ENCODE measurements at regions not wholly inside any gene's neighbourhood (a gene's known extent, or its start where the extent isn't known, plus 50 kb on each side); places are given as distances from the start of the nearest gene placed in this dataset.

DNA sequence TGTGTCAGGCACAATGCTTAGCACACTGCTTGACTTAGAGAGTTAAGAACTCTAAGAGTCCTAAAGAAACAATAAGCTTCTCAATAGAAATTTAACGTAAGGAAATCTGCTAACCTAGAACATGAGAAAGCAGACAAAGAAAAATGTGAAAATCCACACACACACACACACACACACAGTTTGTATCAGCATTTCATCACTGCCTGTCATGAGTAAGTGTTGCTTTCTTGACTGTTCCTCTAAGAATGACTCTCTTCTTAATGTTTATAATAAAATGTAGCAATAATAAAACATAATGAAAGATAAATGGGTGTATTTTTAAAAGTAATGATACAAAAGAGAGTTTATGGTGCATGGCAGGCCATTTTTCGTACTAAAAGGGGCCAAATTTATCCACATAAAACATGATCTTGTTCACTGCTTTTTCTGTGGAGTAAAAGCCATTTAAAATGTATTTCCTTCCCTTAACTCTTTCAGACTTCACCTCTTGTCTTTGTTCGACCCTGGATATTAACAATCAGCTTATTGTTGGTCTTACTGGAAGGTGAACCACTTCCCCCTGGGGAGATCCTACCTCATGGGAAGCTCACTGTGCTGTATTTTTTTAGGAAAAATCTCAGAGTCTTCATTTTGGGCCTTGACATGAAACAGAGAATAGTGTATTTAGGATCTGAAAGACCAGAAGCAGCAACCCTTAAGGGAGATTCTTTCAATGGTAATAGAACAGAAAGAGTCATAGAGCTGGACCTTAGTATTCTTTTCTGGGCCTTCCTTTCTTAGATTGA, 107.3 kb upstream of the ANKRD55 start:
- no peak for DNase-seq

DNA sequence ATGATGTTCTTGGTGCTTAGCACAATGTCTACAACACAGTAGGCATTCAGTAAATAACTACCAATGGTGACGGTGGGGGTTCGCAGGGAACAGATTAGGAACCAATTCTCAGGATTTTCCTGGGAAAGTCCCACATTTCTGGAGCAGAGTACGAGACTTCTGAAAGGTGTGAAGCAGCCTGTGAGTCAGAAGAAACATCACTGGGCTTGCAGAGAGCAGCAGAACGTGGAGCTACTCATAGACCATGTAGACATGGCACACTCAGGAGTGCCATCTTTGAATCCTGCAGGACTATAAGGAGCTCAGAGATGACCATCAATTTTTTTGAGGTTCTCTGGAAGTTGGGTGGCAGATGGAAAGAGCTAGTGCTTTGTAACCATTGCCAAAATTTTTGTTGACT, 106.6 kb upstream of the ANKRD55 start:
- no peak for DNase-seq

DNA sequence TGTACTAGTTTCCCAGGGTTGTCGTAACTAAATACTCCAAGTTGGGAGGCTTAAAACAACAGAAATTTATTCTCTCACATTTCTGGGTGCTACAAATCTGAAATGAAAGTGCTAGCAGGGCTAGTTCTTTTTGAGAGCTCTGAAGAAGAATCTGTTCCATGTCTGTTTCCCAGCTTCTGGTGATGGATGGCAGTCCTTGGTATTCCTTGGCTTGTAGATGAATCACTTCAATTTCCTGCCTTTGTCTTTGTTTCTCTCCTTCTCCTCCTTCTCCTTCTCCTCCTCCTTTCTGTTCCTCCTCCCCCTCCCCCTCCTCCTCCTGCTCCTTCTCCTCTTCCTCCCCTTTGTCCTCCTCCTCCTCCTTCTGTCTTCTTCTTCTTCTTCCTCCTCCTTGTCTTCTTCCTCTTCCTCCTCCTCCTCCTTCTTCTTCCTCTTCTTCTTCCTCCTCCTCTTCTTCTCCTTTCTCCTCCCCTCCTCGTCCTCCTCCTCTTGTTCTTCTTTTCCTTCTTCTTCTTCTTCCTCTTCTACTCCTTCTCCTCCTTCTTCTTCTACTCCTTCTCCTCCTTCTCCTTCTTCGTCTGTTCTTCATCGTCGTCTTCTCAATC, 104.7 kb upstream of the ANKRD55 start:
- no peak for DNase-seq

DNA sequence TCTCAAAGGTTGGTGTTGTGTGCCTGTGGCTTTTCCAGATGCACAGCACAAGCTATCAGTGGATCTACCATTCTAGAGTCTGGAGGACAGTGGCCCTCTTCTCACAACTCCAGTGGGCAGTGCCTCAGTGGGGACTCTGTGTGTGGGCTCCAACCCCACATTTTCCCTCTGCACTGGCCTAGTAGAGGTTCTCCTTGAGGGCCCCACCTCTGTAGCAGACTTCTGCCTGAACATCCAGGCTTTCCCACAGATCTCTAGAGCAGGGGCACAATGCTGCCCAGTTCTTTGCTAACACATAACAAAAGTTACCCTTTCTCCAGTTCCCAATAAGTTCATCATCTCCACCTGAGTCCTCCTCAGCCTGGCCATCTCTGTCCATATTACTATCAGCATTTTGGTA, 102.1 kb upstream of the ANKRD55 start:
- no peak for DNase-seq

DNA sequence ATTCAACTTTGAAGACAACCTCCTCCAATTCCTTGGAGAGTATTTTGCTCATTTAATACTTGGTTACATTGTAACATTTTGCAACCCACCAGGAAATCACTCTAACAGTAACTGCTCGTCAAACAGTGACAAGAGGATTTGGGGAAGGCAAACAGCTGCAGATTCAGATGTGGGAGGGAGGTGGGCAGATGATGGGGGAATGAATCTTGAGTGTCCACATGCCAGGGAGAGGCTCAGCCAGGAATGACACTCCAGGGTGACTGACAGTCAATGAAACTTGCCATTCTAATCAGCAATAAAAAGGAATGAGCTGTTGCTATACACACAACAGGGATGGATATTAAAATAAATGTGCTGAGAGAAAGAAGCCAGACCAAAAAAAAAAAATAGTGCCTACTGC, 97.7 kb upstream of the ANKRD55 start:
- peak in 1 of 2 donors; percentile 51 for DNase-seq

DNA sequence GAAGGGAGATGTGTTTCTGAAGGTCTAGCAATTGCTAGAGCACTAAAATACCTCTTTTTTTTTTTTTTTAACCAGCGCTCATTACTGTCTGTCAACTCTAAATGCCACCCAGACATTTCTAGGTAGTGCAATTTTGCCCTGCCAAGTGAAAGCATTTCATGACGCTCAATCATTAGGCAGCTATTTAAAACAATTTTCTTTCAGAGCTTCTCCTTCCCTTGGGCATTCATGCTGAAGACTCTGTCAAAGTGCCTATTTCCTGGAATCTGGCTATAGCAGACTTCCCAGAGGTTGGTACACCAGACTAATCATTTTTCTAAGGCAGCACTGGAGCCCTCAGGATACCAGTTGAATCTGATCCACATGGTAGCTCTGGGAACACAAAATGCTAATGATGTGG, 97.0 kb upstream of the ANKRD55 start:
- no peak for DNase-seq

DNA sequence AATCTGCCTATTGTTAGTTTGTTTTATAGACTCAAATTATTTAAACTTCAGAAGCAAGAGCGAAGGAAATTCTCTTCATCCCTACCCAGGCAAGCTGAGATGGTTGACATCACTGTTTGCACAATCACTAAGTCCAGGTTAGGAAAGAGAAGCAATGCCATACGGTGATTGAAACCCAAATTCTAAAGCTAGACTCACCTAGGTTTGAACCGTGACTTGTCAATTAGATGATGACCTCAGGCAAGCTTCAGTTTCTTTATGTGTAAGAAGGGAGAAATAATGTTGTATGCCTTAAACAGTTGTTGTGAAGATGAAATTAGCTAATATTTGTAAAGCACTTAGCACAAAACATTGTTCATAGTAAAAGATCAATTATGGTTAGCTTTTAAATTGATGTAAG, 96.5 kb upstream of the ANKRD55 start:
- DNase-seq: no peak

DNA sequence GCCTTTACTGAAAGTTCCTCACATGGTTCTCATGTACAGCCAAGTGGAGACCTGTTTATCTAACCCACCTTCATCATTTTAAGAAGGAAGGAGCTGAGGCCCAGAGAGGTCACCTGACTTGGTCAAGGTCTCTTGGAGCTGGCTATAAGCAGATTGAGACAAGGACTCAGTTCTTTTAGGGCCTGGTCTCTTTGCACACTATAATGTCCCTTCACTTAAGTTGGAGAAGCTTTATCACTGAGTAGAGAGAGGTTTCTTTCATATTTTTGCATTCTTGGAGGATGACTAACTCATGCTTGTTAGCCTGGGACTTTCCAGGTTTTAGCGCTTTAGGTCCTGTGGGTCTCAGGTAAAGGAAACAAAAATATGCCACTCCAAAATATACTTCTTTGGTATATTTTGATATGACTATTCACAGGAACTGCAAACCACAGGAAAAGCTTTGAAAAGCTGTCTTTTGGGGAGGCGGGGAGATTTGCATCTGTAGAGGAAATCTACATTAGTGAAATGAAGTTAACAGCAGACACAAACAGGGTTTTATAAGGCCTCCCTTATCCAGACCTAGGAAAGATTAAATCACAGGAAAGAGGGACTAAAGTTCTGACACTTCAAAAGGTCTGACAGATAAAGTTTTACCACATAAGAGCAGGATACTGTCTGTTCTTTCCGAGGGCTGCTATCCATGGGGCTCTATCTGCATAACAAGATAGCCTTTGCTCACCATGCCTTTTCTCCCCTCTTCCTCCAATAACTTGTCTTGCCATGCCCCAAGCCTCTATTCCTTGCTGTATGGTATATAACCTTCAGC, 95.8 kb upstream of the ANKRD55 start:
- DNase-seq: no peak

DNA sequence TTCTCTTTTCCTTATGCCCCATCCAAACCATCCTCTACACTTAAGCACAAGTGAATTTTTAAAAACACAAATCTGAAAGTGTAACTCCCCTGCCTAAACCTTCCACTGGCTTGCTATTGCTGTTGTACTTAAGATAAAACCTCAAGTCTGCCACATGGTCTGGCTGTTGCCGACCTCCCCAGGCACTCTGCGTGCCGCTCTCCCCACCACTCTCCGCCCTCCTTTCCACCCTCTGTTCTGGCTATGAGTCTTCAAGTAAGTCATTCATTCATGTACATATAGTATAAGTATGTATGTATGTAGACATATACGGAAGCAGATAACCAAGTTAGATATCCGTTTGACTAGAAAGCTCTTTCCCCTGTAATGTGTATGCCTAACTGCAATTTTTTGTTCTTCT, 94.7 kb upstream of the ANKRD55 start:
- DNase-seq: no peak

DNA sequence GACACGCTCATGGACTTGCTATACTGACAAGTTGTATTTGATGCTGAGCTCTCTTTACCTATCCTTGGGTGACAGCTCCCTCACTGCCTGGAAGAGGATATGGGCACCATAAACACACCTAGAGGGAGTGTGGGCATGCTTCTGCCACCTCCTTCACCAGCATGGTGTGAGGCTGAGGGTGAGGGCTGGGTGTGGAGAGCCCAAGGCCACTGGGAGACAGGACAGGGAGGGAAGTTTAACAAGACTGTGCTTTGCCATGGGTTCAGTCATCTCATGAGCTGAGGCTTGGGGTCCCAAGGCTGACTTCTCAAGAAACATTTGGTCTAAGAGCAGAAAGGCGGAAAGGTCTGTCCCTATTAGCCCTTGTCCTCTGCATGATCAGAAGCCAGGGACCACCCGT, 93.6 kb upstream of the ANKRD55 start:
- no peak for DNase-seq

DNA sequence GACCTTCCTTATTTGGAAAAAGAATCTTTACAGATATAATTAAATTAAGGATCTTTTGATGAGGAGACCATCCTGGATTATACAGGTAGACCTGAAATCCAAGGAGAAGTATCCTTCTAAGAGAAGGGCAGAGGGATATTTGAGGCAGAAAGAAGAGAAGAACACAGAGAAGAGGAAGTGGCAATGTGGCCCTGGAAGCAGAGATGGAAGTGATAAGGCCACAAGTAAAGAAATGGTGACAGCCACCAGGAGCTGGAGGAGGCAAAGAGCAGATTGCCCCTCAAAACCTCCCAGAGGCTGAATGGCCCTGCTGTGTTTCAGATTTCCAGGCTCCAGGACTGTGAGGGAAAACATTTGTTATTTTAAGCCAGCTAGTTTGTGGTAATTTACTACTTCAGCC, 93.0 kb upstream of the ANKRD55 start:
- DNase-seq: no peak

DNA sequence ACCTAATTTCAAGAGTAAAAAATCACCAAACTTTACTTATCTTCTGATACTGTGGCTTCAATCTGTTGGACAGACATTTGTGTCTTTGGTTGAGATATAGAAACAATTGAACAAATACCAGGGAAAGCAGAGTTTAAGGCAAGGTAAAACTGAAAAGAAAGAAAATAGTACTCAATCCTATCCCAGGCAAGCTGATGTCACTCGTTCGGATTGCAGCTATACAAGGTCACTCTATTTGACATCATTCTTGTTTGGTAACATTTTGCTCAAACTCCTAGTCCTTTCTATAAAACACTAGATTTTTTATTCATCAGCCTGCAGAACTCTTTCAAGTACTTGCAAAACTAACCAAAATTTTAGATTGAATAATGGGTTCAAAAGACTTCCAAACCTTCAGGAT, 91.9 kb upstream of the ANKRD55 start:
- no peak for DNase-seq

DNA sequence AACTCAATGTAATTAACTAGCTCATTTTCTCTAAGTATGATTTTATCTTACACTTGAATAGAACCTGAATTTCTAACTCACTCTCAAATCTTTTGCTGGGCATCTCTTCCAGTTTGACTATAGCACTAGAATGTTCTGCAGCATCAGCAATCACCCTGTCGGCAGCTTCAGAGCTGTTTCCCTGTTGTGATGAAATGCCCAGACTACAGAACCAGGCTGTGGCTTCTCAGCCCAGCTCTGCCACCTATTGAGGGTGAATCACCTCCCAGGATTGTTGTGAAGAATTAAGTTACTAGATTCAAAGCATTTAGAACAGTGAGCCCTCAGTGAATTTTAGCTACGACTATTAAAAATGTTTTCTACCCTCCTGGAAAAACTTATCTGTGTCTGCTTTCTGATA, 90.4 kb upstream of the ANKRD55 start:
- DNase-seq: no peak

DNA sequence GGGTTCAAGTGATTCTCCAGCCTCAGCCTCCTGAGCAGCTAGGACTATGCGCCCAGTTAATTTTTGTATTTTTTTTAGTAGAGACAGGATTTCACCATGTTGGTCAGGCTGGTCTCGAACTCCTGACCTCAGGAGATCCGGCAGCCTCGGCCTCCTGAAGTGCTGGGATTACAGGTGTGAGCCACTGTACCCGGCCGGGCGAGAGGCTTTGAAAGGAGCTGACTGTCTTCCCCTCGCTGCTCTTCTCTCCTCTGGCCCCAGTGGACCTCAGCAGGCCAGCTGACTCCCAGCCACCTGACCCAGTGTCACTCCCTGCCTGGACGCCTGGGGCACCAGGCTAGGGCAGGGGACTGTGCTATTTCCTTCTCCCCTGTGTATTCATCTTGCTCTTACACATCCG, 89.5 kb upstream of the ANKRD55 start:
- no peak for DNase-seq

DNA sequence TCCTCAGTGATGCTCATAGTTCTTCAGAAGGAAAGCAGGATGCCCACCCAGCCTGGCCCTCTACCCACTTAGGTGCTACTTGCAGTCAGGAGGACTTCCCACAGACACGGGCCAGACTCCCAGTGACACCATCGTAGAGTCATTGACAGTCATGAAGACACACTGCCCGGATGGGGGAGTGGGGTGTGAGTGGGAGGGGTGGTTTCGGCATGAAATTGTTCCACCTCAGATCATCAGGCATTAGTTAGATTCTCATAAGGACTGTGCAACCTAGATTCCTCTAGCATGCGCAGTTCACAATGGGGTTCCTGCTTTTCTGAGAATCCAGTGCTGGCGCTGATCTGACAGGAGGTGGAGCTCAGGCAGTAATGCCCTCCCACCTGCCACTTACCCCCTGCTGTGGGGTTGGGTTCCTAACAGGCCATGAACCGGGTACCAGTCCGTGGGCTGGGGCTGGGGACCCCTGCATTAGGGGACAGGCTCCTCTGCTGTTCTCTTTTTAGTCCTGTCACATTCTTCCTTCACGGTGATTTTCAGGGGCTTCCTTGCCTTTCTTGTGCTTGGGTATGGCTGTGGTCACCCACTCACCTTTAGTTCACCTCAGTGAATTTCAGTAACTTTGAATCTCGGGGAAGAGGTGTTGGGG, 88.2 kb upstream of the ANKRD55 start:
- peak in 1 of 2 donors; percentile 55 for DNase-seq

DNA sequence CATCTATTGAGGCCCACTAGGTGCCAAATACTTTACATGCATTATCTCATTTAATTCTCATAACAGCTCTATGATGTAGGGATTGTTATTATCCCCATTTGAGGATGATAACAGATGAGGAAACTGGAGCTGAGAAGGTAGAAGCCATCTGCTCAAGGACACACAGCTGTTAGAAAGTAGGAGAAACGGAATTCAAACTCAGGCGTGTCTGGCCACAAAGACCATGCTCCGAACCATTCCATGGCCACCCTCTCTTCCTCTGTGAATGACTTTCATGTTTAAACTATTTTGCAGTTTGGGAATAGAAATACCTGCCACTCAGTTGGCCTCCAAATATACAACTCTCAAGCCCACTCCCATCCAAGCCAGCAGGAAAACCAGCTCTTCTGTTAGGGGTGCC, 87.6 kb upstream of the ANKRD55 start:
- no peak for DNase-seq

DNA sequence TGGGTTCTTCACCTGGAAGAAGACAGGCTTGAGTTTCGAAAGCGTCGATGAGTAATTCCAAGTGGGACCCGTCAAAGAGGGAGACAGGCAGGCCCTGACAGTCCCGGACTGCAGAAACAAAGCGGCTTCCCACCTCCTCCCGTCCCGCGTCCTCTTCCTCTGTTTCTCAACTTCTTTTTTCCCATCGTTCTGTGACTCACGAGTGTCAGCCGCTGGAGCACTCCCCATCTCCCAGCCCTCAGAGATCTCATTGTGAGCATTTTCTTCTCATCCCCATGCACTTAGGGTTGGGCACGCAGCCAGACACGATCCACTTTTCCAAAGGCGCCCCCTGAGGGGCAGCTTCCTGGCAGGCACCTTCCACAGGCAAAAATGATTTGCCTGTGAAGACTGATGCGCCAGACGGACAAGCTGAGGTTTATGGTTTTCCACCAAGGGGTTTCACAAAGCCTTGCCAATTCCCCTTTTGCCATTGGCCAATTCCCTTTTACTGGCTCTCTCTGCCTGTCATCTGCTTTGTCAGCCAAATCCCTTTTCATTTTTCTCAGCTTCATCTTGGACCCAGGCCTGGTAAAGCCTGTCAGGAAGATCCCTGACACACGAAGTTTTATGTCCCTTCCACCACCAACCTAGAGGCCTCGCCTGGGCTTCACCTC, 86.5 kb upstream of the ANKRD55 start:
- DNase-seq: peak; percentile 61 to 71

DNA sequence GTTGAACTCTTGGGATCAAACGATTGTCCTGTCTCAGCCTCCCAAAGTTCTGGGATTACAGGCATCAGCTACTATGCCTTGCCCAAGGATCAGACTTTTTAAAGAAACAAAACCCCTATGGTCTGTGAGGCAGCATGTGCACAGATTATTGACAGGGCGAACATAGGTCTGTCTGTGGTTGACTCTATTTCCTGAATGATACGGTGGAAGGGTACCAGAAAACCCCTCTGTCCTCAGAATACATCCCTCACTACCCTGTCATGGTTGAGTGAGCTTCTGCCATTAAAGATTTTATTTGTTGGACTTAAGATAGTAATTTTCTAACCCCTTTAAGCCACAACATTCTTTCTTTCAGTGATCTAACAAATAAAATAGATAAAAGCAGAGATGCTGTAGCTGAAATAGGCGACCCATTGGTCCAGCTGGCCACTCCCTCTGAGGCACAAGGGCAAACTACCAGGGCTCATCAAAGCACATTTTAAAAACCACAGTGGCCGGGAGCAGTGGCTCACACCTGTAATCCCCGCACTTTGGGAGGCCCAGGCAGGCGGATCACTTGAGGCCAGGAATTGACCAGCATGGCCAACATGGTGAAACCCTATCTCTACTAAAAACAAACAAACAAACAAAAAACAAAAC, 84.9 kb upstream of the ANKRD55 start:
- DNase-seq: no peak

DNA sequence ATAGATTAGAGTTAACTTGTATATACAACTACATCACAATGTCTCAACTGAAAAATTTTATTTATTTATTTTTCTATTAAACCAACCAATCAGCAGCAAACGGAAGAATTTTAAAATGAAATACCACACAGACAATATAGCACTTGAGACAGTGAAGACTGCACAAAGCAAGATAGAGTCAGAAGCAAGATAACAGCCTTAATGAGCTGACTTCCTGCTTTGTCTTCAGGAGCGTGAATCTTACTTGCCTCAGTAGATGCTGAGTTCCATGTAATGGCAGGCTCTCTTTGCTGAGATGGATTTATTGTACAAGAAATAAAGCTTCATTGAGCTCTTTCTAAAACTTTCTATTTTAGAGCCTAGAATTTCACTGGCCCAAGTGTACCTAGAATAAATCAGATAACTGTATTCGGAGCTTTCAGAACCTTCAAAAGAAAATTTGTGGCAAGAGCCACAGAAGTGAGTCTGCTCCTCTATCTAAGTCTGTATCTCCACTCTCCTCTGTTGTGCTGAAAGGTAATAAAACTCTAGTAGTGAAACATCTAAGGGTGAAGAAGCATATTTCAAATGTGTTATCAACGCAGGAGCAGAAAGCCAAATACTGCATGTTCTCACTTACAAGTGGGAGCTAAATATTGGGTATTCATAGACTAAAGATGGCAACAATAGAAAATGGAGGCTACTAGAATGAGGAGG, 83.3 kb upstream of the ANKRD55 start:
- DNase-seq: no peak

DNA sequence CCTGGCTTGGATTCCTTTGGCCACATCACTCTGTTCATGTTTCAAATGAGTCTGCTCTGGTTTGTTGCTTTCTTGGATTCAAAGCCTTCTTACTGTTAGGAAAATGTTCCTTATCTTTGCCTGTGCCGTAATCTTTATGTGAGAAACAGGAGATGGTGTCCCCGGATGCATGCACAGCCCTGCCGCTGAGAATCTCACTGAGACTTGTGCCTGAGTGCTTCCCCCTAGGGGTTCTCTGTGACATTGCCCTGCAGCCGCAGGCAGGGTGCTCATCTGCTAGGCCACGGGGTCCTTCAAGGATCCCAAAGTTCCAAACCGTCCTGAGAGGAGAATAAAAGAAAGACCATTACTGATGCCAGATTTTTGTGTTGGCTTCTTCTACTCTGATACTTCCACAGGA, 81.4 kb upstream of the ANKRD55 start:
- peak in 1 of 2 donors; percentile 54 for DNase-seq

DNA sequence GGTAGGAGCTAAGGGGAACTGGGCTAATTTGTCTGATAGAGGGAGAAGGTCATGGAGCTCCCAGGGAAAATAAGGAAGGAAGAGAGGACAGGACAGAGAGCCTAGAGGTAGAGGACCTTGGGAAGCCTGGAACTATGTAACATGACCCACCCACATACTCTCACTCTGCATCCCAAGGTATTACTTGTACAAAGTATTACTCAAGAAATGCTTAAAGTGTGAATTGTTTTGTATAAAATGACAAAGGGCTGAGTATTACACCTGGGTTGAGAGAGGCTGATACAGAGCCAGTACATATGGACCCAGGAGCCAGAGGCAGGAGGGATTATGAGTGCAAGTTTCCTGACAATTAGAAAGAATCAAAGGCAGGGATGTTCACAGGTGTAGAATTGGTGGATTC, 80.5 kb upstream of the ANKRD55 start:
- no peak for DNase-seq

DNA sequence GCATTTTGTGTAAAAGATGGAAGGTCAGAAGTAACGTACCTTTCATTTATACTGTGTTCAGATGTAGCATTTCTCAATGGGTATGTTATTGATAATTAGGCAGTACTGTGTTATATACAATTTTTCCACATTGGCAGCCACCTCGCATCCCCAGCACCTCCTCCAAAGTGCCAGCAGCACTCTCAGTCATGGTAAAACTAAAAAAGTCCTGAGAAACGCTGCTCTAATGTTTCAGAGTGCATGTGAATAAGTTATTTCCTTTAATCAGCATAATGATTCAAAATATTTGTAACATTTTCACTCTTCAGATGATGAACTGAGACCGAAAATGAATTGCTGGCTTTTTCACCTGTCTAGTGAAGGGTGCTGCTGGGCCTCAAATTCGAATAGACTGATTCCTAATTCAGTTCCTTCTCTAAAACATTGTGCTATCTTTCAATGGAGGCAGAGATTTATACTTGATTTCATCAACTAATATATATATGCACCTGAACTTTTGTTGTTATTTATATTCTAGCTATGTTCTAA, 79.9 kb upstream of the ANKRD55 start:
- DNase-seq: no peak
